Activated T-helper 1 cell treated with anti-CD3 and anti-CD28 coated beads, Interleukin-12 subunit alpha, Interleukin-12 subunit beta, Interleukin-2, Interleukin-4 antibody, amounts not matched to agents 30 ng/mL and 10 ng/mL and 1 ng/mL, durations not matched to agents 14 hours and 24 hours and 36 hours (primary cell): ENCODE measurements at regions not wholly inside any gene's neighbourhood (a gene's known extent, or its start where the extent isn't known, plus 50 kb on each side); places are given as distances from the start of the nearest gene placed in this dataset.

Source experiments
- DNase-seq: peaks from one replicate; pipeline ENCODE4 v3.0.0; 2021; ENCODE audit warnings: low spot score
- H3K27ac Mint-ChIP-seq: one replicate; pipeline ENCODE4 v1.8.0; 2021; ENCODE audit warnings: mild to moderate bottlenecking, mixed read lengths
- H3K27me3 Mint-ChIP-seq: one replicate; pipeline ENCODE4 v1.8.0; 2022; ENCODE audit warnings: mild to moderate bottlenecking, moderate library complexity, mixed read lengths; ENCODE audit not compliant: insufficient read depth
- H3K36me3 Mint-ChIP-seq: one replicate; pipeline ENCODE4 v1.8.0; 2021; ENCODE audit warnings: low read depth, mixed read lengths
- H3K4me1 Mint-ChIP-seq: one replicate; pipeline ENCODE4 v1.8.0; 2021; ENCODE audit warnings: low read depth, mixed read lengths
- H3K4me3 Mint-ChIP-seq: one replicate; pipeline ENCODE4 v1.8.0; 2021; ENCODE audit warnings: mild to moderate bottlenecking, moderate library complexity, mixed read lengths
- H3K9me3 Mint-ChIP-seq: one replicate; pipeline ENCODE4 v1.8.0; 2021; ENCODE audit warnings: mixed read lengths
- intact Hi-C: fragments of 100-400 bp; cut with micrococcal nuclease; formaldehyde crosslinking; loops from one replicate; pipeline ENCODE4 v1.15.1; 2024

GRCh38 chr21:24272521-24272938, 1334.8 kb downstream of the MRPL39 start:
- intact Hi-C loops, result no loop called here
- H3K9me3 Mint-ChIP-seq, result no peaks in the 10 kb centered on the region
- H3K36me3 Mint-ChIP-seq, result no peaks in the 10 kb centered on the region
- no peaks in the 10 kb centered on the region for H3K27me3 Mint-ChIP-seq
- H3K27ac Mint-ChIP-seq, result no peak overlapping the region
- no peaks in the 10 kb centered on the region for H3K4me1 Mint-ChIP-seq
- DNase-seq, result no peak
- no peak overlapping the region for H3K4me3 Mint-ChIP-seq

- no peaks in the 10 kb centered on the region for H3K36me3 Mint-ChIP-seq
- DNase-seq, result no peak
- no peak overlapping the region for H3K4me3 Mint-ChIP-seq
- H3K27ac Mint-ChIP-seq, result no peak overlapping the region
- no peaks in the 10 kb centered on the region for H3K4me1 Mint-ChIP-seq
- H3K9me3 Mint-ChIP-seq, result no peaks in the 10 kb centered on the region
- intact Hi-C loops, result no loop called here
- no peaks in the 10 kb centered on the region for H3K27me3 Mint-ChIP-seq
These were observed 1341.3 kb downstream of the MRPL39 start for GRCh38 chr21:24265987-24266386.

- Mint-ChIP-seq H3K27ac (no peak overlapping the region), H3K4me1 (no peaks in the 10 kb centered on the region), H3K27me3 (no peaks in the 10 kb centered on the region), H3K4me3 (no peak overlapping the region), H3K36me3 (no peaks in the 10 kb centered on the region), H3K9me3 (peaks cover 6% of the 10 kb centered on the region)
- intact Hi-C loops, result no loop called here
- no peak for DNase-seq
These were observed 1346.5 kb downstream of the MRPL39 start for GRCh38 chr21:24260751-24261150.

- intact Hi-C loops, result no loop called here
- Mint-ChIP-seq H3K4me3 (no peak overlapping the region), H3K36me3 (no peaks in the 10 kb centered on the region), H3K4me1 (no peaks in the 10 kb centered on the region), H3K9me3 (peaks cover 6% of the 10 kb centered on the region), H3K27ac (no peak overlapping the region), H3K27me3 (no peaks in the 10 kb centered on the region)
- no peak for DNase-seq
These were observed 1348.0 kb downstream of the MRPL39 start for GRCh38 chr21:24259241-24259640.

DNA sequence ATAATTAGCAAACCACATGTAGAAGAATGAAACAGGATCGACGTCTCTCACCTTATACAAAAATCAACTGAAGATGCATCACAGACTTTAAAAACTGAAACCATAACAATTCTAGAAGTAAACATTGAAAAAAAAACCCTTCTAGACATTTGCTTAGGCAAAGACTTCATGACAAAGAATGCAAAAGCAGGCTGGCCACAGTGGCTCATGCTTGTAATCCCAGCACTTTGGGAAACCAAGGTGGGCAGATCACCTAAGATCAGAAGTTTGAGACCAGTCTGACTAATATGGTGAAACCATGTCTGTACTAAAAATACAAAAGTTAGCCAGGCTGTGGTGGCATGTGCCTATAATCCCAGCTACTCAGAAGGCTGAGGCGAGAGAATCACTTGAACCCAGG, 1351.7 kb downstream of the MRPL39 start:
- intact Hi-C loops, result no loop called here
- DNase-seq, result no peak
- no peak overlapping the region for H3K4me3 Mint-ChIP-seq
- H3K4me1 Mint-ChIP-seq, result no peaks in the 10 kb centered on the region
- no peaks in the 10 kb centered on the region for H3K27me3 Mint-ChIP-seq
- H3K27ac Mint-ChIP-seq, result no peak overlapping the region
- H3K9me3 Mint-ChIP-seq, result peaks cover 6% of the 10 kb centered on the region
- H3K36me3 Mint-ChIP-seq, result no peaks in the 10 kb centered on the region

DNA sequence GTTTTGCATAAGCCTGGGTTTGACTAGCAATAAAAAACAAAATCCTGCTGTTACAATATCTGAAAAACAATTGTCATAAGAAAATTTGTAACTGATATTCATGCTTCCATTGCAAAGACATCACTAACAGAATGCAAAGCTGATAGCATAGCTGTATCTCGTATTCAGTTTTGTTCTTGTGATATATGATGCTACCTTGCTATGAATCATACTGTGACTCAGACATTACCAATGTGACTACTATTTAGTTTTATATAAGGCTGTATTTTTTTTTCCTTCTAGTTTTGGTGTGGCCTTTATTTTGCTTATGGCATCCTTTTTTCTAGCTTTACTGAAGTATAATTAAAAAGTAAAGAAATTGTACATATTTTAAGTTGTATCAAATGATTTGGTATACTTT, 1381.8 kb downstream of the MRPL39 start:
- H3K27ac Mint-ChIP-seq, result no peak overlapping the region

DNA sequence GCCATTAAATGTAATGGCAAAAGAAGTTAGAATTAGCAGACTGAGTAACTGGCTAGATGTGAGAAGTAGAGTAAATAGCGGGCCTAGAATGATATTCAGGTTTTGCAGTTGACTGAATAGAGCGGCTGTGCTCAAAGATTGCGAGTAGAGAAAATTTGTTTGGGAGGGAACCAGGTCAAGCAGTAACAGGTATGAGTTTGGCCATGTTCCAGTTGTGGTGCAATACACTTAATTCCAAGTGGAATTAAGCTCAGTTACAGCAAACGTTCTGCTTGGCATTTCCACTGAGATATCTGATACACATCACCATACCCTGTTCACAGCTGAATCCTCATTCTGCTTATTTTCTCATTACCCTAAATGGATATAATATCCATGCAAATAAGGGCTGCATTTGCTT, 1382.9 kb downstream of the MRPL39 start:
- DNase-seq, result no peak
- no peak overlapping the region for H3K27ac Mint-ChIP-seq
- H3K4me3 Mint-ChIP-seq, result no peak overlapping the region
- no peaks in the 10 kb centered on the region for H3K36me3 Mint-ChIP-seq
- H3K4me1 Mint-ChIP-seq, result no peaks in the 10 kb centered on the region
- intact Hi-C loops, result no loop called here
- H3K9me3 Mint-ChIP-seq, result no peaks in the 10 kb centered on the region
- H3K27me3 Mint-ChIP-seq, result no peaks in the 10 kb centered on the region

More for the DNA sequence above, 1381.8 kb downstream of the MRPL39 start:
- DNase-seq, result no peak
- intact Hi-C loops, result no loop called here
- no peak overlapping the region for H3K4me3 Mint-ChIP-seq
- no peaks in the 10 kb centered on the region for H3K4me1 Mint-ChIP-seq
- no peaks in the 10 kb centered on the region for H3K36me3 Mint-ChIP-seq
- no peaks in the 10 kb centered on the region for H3K9me3 Mint-ChIP-seq
- H3K27me3 Mint-ChIP-seq, result no peaks in the 10 kb centered on the region

- intact Hi-C loops, result no loop called here
- H3K4me1 Mint-ChIP-seq, result no peaks in the 10 kb centered on the region
- DNase-seq, result no peak
- no peak overlapping the region for H3K4me3 Mint-ChIP-seq
- no peaks in the 10 kb centered on the region for H3K27me3 Mint-ChIP-seq
- H3K9me3 Mint-ChIP-seq, result no peaks in the 10 kb centered on the region
- no peaks in the 10 kb centered on the region for H3K36me3 Mint-ChIP-seq
- no peak overlapping the region for H3K27ac Mint-ChIP-seq
These were observed 1383.7 kb downstream of the MRPL39 start for GRCh38 chr21:24223624-24224023.

- no peaks in the 10 kb centered on the region for H3K4me1 Mint-ChIP-seq
- intact Hi-C loops, result no loop called here
- H3K27ac Mint-ChIP-seq, result no peak overlapping the region
- DNase-seq, result no peak
- no peaks in the 10 kb centered on the region for H3K36me3 Mint-ChIP-seq
- H3K27me3 Mint-ChIP-seq, result no peaks in the 10 kb centered on the region
- H3K9me3 Mint-ChIP-seq, result no peaks in the 10 kb centered on the region
- no peak overlapping the region for H3K4me3 Mint-ChIP-seq
These were observed 1384.6 kb downstream of the MRPL39 start for GRCh38 chr21:24222676-24223075.

DNA sequence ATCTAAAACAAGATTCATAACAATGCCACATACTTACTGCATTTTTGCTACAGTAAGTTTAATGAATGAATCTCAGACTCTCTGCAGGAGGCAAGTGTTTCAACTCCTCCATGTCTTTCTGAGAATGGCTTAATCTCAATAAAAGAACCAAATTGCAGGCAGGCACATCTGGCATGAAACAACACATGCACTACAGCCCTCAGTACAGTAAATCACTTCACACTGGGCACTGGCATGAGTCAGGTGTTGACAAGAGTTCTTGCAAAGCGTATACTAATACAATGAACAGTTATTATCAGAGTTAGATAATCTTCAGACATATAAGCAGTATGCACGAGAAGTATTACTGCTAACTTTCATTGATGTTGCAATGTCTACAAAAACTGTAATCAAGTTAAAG, 1386.8 kb downstream of the MRPL39 start:
- Mint-ChIP-seq H3K9me3 (no peaks in the 10 kb centered on the region), H3K36me3 (no peaks in the 10 kb centered on the region), H3K4me3 (no peak overlapping the region), H3K27ac (no peak overlapping the region), H3K27me3 (no peaks in the 10 kb centered on the region), H3K4me1 (no peaks in the 10 kb centered on the region)
- DNase-seq, result no peak
- intact Hi-C loops, result no loop called here

- H3K36me3 Mint-ChIP-seq, result no peaks in the 10 kb centered on the region
- intact Hi-C loops, result no loop called here
- no peak for DNase-seq
These were observed 1390.1 kb downstream of the MRPL39 start for GRCh38 chr21:24217151-24217550.

GRCh38 chr21:24210130-24210529, 1397.2 kb downstream of the MRPL39 start:
- Mint-ChIP-seq H3K27ac (no peak overlapping the region), H3K4me3 (no peak overlapping the region), H3K36me3 (no peaks in the 10 kb centered on the region), H3K4me1 (no peaks in the 10 kb centered on the region), H3K27me3 (no peaks in the 10 kb centered on the region), H3K9me3 (peaks cover 2% of the 10 kb centered on the region)
- intact Hi-C loops, result loop anchor here (5.0 kb wide), 1 partner anchor 48 kb away; no protein-coding TSS in a partner anchor
- DNase-seq, result no peak

More at GRCh38 chr21:24217151-24217550, 1390.1 kb downstream of the MRPL39 start:
- no peaks in the 10 kb centered on the region for H3K27me3 Mint-ChIP-seq
- H3K27ac Mint-ChIP-seq, result no peak overlapping the region
- no peaks in the 10 kb centered on the region for H3K4me1 Mint-ChIP-seq
- H3K4me3 Mint-ChIP-seq, result no peak overlapping the region
- no peaks in the 10 kb centered on the region for H3K9me3 Mint-ChIP-seq

DNA sequence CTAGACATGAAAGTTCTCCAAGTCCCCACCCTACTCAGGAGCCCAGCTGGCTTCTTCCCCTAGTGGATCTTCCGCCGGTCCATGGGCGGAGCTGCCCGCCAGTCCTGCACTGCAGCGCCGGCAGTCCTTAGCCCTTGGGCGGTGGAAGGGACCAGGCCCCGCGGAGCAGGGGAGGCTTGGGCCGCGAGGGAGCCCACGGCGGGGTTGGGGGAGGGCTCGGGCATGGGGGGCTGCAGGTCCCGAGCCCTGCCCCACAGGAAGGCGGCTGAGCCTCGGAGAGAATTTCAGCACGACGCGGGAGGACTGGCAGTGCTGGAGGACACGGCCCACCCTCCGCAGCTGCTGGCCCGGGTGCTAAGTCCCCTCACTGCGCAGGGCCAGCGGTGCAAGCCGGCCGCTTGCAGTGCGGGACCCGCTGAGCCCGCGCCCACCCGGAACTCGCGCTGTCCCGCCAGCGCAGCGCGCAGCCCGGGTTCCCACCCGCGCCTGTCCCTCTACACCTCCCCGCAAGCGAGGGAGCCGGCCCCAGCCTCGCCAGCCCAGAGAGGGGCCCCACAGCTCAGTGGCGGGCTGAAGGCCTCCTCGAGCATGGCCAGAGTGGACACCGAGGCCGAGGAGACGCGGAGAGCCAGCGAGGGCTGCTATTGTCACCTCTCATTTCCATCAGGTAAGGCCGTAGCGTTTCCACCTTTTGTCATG, 1398.6 kb downstream of the MRPL39 start:
- no peak overlapping the region for H3K4me3 Mint-ChIP-seq
- no peaks in the 10 kb centered on the region for H3K4me1 Mint-ChIP-seq
- intact Hi-C loops, result no loop called here
- H3K27me3 Mint-ChIP-seq, result no peaks in the 10 kb centered on the region
- H3K36me3 Mint-ChIP-seq, result no peaks in the 10 kb centered on the region
- no peak for DNase-seq
- peaks cover 2% of the 10 kb centered on the region for H3K9me3 Mint-ChIP-seq
- H3K27ac Mint-ChIP-seq, result no peak overlapping the region

GRCh38 chr21:24205319-24205718, 1402.0 kb downstream of the MRPL39 start:
- Mint-ChIP-seq H3K36me3 (no peaks in the 10 kb centered on the region), H3K4me3 (no peak overlapping the region), H3K4me1 (no peaks in the 10 kb centered on the region), H3K27ac (no peak overlapping the region), H3K9me3 (peaks cover 2% of the 10 kb centered on the region), H3K27me3 (no peaks in the 10 kb centered on the region)
- DNase-seq, result no peak
- intact Hi-C loops, result no loop called here
